Muscle of leg (tissue), 3 donors: ENCODE measurements at regions not wholly inside any gene's neighbourhood (a gene's known extent, or its start where the extent isn't known, plus 50 kb on each side); places are given as distances from the start of the nearest gene placed in this dataset.

Experiments
- DNase-seq: peaks from one replicate; pipeline ENCODE4 v3.0.0; 2013
- H3K27ac ChIP-seq: one replicate; pipeline ENCODE4 v1.5.1; 2013; ENCODE audit warnings: mild to moderate bottlenecking, low read length, control low read depth
- H3K27me3 ChIP-seq: one replicate; pipeline ENCODE4 v1.6.1; 2013; ENCODE audit warnings: low read length; ENCODE audit not compliant: control insufficient read depth, insufficient read depth
- H3K36me3 ChIP-seq: one replicate; pipeline ENCODE4 v1.6.1; 2013; ENCODE audit warnings: low read length; ENCODE audit not compliant: control insufficient read depth, insufficient read depth
- H3K4me1 ChIP-seq: one replicate; pipeline ENCODE4 v1.6.1; 2013; ENCODE audit warnings: low read length; ENCODE audit not compliant: control insufficient read depth, insufficient read depth
- H3K4me3 ChIP-seq: one replicate; pipeline ENCODE4 v1.5.1; 2013; ENCODE audit warnings: low read length, control low read depth
- H3K9me3 ChIP-seq: replicated peaks from 2 replicates; pipeline ENCODE4 v1.6.1; 2013; ENCODE audit warnings: low read depth, low read length; ENCODE audit not compliant: control insufficient read depth
- WGBS: methylation state at CpG from one replicate; pipeline ENCODE4 v1.1.5; 2013; ENCODE audit warnings: missing lambda C conversion rate; ENCODE audit not compliant: insufficient coverage; 5-methylcytosine and 5-hydroxymethylcytosine counted together

- Histone ChIP-seq H3K27ac (no peak overlapping the region), H3K9me3 (no peaks in the 10 kb centered on the region), H3K36me3 (no peaks in the 10 kb centered on the region), H3K4me1 (peaks cover 13% of the 10 kb centered on the region), H3K27me3 (no peaks in the 10 kb centered on the region), H3K4me3 (no peak overlapping the region)
- WGBS, result 50% methylated on average over 1 of the region's 6 CpGs
- DNase-seq, result no peak
Observed at GRCh38 chr4:187477224-187477623, 518.3 kb upstream of the ZFP42 start.

DNA sequence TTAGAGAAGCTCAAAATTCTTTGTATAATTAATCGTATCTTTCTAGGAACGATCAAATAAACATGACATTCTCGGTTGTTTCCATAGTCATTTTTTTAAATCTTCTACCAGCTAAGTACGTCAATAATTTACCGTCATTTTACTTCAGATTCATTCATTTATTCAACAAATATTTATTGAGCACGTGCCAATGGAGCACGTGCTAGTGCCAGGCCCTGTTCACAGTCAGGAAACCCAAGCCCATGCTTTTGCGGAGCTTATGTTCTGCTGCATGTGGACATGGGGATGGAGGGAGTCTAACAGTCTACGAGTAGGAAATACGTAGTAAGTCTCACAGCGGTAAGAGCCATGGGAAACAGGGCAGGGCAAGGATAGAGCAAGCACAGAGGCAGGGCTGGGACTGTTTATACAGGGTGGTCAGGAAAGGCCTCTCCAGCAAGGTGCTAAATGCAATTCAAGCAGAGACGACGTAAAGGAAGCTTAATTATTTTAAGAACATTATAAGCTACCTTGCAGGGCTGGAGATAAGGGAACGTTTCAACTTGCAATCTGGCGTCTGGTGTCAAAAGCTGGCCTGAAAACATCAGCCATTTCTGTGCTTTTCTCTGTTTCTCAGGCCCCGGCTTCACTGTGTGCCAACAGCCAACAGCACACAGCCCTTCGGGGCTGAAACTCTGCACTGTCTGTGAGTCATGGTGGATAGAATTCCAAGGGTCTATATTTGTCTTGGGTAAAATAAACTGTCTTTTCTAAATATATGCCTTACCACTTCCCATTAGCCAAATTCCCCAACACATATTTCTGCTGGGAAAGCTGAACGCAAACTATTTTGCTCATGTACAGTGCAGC, 517.1 kb upstream of the ZFP42 start:
- peak; percentile 83 for DNase-seq
- Histone ChIP-seq H3K9me3 (no peaks in the 10 kb centered on the region), H3K4me1 (peaks cover 13% of the 10 kb centered on the region)

DNA sequence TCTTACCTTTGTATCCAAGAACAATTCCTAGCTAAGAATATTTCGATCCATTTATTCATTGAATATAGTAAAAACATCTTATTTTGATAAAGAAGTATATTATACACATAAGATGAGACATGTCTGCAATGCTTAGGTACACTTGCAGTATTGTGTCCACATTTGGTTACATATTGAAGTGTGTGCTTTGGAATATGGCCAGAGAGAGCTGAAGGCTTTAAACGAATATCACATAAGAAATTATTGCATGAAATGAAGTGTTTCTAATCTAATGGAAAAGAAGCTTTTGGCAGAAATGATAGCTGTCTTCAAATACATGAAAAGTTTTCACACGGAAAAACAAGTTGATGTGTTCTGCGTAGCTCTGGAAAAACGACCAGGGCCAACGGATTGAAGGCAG, 516.1 kb upstream of the ZFP42 start:
- no peaks in the 10 kb centered on the region for H3K9me3 ChIP-seq
- DNase-seq, result peak; percentile 58

More for the DNA sequence above, 517.1 kb upstream of the ZFP42 start:
- 41% methylated on average over 7 of the region's 18 CpGs for WGBS
- Histone ChIP-seq H3K4me3 (no peak overlapping the region), H3K36me3 (no peaks in the 10 kb centered on the region), H3K27ac (peak overlapping the region; percentile 57), H3K27me3 (no peaks in the 10 kb centered on the region)

DNA sequence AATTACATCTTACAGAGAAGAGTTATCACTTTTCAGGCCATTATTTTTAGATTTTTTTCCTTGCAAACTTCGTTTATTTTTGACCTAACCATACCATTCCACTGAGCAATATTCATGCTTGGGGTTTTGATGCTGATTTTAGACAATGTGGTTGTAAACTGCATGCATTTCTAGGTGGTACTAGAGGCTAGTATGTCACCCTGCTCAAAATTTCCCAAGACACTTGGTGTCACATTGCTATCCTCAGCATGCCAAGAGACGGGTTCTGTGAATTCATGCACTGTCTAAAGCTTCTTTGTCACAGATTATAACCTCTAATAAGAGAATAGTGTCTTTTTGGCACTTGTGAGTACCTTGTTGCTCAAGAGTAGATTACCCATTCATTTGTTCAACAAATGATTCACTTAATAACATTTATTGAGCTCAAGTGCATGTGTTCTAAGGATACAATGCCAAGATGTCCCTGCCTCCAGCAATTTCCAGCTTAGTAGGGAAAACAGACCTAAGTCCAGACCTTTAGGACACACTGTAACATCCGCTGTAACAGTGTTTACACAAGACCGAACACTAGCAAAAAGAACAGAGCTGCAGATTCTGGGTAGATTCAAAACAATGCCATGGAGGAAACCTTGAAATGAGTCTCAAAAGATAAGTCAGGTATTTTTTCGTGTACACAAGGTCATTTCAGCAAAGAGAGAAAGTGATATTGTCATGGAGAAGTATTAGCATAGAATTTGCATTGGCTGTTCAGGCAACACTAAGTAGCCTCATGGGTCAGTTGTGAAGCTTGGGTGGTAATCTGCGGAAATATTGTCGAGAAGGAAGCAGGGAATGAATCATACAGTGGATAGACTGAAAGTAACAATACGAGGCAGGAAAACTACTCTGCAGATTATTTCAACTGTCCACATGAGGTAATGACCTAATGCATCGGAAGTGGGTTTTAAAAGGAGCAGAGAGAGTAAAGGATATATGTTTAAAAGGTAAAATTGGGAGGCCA, 515.1 kb upstream of the ZFP42 start:
- Histone ChIP-seq H3K27me3 (no peaks in the 10 kb centered on the region), H3K4me3 (no peak overlapping the region), H3K9me3 (no peaks in the 10 kb centered on the region), H3K4me1 (peaks cover 13% of the 10 kb centered on the region), H3K27ac (peak overlapping the region; percentile 25), H3K36me3 (no peaks in the 10 kb centered on the region)
- 55% methylated on average over 6 of the region's 9 CpGs for WGBS
- peak; percentile 43 for DNase-seq

More for the DNA sequence above, 516.1 kb upstream of the ZFP42 start:
- H3K36me3 ChIP-seq, result no peaks in the 10 kb centered on the region
- peaks cover 13% of the 10 kb centered on the region for H3K4me1 ChIP-seq
- peak overlapping the region; percentile 57 for H3K27ac ChIP-seq
- no peaks in the 10 kb centered on the region for H3K27me3 ChIP-seq
- no CpG with 5 or more reads among the region's 6 CpGs for WGBS
- no peak overlapping the region for H3K4me3 ChIP-seq

DNA sequence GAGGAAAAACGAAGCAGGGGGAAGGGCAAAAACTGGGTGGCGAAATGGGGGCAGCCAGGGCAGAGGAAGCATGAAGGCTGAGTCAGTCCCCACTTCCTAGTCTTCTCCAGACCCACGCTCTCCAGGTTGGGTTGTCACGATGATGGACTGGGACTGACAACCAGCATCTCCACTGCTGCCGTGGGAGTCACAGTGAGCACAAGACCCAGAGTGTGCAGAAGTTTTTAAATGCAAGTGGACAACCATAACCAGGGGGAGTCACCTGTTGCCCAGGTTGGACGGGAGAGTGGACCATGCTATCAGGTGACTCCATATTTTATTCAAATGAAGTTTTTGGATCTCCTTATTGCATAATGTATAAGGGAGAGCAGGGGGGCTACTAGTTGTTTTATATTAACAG, 511.4 kb upstream of the ZFP42 start:
- Histone ChIP-seq H3K27ac (no peak overlapping the region), H3K4me3 (no peak overlapping the region), H3K4me1 (peaks cover 5% of the 10 kb centered on the region), H3K9me3 (peaks cover 3% of the 10 kb centered on the region), H3K27me3 (no peaks in the 10 kb centered on the region), H3K36me3 (no peaks in the 10 kb centered on the region)
- WGBS, result 100% methylated on average over 2 of the region's 6 CpGs
- no peak for DNase-seq

DNA sequence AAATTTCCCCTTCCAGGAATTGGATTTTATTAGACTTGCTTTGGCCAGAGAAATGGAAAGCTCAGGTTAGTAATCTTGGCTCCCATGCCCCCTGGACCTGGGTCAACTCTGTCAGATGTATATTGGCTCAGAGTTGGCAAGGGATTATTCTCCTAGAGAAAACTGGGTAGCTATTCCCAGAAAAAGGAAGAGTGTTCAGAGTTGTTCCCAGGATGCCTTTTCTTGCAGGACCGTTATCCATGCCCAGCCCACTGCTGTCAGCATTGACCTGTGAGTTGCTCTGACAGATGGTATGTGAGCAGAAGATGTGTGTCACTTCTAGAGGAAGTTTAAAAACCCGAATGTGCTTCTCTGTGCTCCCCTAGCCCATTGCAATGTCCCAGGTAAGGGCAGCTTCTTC, 509.9 kb upstream of the ZFP42 start:
- Histone ChIP-seq H3K27me3 (no peaks in the 10 kb centered on the region), H3K9me3 (peaks cover 3% of the 10 kb centered on the region), H3K4me1 (no peaks in the 10 kb centered on the region), H3K4me3 (no peak overlapping the region), H3K36me3 (no peaks in the 10 kb centered on the region), H3K27ac (no peak overlapping the region)
- DNase-seq, result no peak
- 67% methylated on average over 1 of the region's 2 CpGs for WGBS

DNA sequence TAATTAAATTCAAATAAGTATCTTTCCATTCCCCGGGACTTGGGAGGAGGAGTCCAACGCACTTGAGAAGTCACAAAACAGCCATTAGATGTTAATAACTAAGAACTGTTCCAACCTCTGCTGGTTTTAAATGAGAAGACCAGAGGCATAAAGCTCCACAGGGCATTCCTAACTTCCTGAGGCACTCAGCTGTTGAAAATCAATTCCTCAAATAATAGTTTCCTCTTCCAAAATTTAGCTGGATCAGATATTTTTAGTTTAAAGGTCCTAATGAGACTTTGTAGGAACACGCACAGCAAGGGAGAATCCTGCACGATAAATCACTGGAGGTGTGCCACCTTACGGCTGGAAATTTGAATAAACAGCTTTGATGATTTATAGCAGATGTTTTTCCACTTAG, 504.3 kb upstream of the ZFP42 start:
- peak; percentile 89 for DNase-seq

DNA sequence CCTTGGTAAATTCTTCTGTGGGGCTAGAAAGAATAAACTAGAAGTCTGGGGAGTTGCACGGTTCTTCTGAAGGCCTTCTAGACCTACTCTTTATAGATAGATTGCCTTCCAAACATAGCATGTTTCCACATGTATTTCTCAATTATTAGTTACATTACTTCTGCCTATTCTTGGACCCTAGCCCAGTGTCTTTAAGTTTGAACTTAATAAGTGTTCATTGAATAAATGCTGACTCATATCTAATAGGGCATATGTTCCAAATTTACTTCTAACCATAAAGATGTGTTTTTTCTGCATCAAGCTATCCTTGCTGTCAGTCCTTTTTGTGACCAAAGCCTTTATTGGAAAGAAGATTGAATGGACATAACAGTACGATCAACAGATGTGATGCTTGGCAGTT, 503.6 kb upstream of the ZFP42 start:
- H3K27ac ChIP-seq, result no peak overlapping the region
- no peak overlapping the region for H3K4me3 ChIP-seq
- no peaks in the 10 kb centered on the region for H3K27me3 ChIP-seq
- DNase-seq, result peak; percentile 34
- no peaks in the 10 kb centered on the region for H3K36me3 ChIP-seq
- H3K4me1 ChIP-seq, result no peaks in the 10 kb centered on the region
- 80% methylated on average over 1 of the region's 2 CpGs for WGBS
- peaks cover 3% of the 10 kb centered on the region for H3K9me3 ChIP-seq

More for the DNA sequence above, 504.3 kb upstream of the ZFP42 start:
- H3K4me1 ChIP-seq, result no peaks in the 10 kb centered on the region
- H3K4me3 ChIP-seq, result no peak overlapping the region
- 0% methylated on average over 2 of the region's 5 CpGs for WGBS
- no peak overlapping the region for H3K27ac ChIP-seq
- no peaks in the 10 kb centered on the region for H3K36me3 ChIP-seq
- H3K27me3 ChIP-seq, result no peaks in the 10 kb centered on the region
- H3K9me3 ChIP-seq, result peaks cover 3% of the 10 kb centered on the region

DNA sequence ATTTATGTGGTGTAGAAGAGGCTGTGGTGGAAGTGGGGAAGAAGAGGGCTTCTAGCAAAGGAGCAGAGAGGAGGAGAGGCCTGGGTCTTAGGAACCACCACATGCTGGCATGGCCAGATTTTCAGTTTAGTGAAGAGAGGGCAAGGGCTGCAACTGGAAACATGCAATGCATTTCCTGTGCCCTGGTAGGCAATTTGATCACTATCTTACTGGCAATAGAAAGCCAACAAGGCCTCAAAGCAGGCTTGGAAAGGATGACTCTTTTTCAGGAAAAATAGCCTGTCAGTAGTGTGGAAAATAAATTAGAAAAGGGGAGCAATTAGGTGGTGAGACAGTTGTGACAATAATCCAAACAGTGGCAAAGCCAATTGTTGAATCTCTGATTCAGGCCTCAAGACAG, 501.9 kb upstream of the ZFP42 start:
- DNase-seq, result no peak

GRCh38 chr4:187499956-187500355, 495.6 kb upstream of the ZFP42 start:
- no peaks in the 10 kb centered on the region for H3K27me3 ChIP-seq
- H3K4me3 ChIP-seq, result no peak overlapping the region
- no peaks in the 10 kb centered on the region for H3K9me3 ChIP-seq
- 100% methylated on average over 1 of the region's 4 CpGs for WGBS
- no peak for DNase-seq
- H3K36me3 ChIP-seq, result no peaks in the 10 kb centered on the region
- H3K4me1 ChIP-seq, result no peaks in the 10 kb centered on the region
- H3K27ac ChIP-seq, result no peak overlapping the region

More for the DNA sequence above, 501.9 kb upstream of the ZFP42 start:
- Histone ChIP-seq H3K4me1 (no peaks in the 10 kb centered on the region), H3K9me3 (no peaks in the 10 kb centered on the region), H3K36me3 (no peaks in the 10 kb centered on the region), H3K27ac (no peak overlapping the region), H3K4me3 (no peak overlapping the region), H3K27me3 (no peaks in the 10 kb centered on the region)
